Endodermal cell (in vitro differentiated cells): ENCODE measurements at regions not wholly inside any gene's neighbourhood (a gene's known extent, or its start where the extent isn't known, plus 50 kb on each side); places are given as distances from the start of the nearest gene placed in this dataset.
"Not testable (repeated sequence)": the region's sequence is repeated elsewhere in the genome, so short reads cannot be mapped to it uniquely, and the experiment has no call there.

Experiments used
- DNase-seq: peaks from one replicate; pipeline ENCODE4 v3.0.0-alpha.2; 2017
- H3K27ac ChIP-seq: 2 replicates; pipeline ENCODE4 v1.5.1; 2013; ENCODE audit warnings: mild to moderate bottlenecking, low read depth, low read length, moderate library complexity
- H3K27me3 ChIP-seq: 2 replicates; pipeline ENCODE4 v1.6.1; 2013; ENCODE audit warnings: mild to moderate bottlenecking, low read length, moderate library complexity; ENCODE audit not compliant: insufficient read depth, control insufficient read depth, poor library complexity, severe bottlenecking
- H3K36me3 ChIP-seq: 2 replicates; pipeline ENCODE4 v1.7.0; 2013; ENCODE audit warnings: mild to moderate bottlenecking, low read length, moderate library complexity; ENCODE audit not compliant: control insufficient read depth, insufficient read depth
- H3K4me1 ChIP-seq: one replicate; pipeline ENCODE4 v1.7.0; 2013; ENCODE audit warnings: low read length; ENCODE audit not compliant: control insufficient read depth, insufficient read depth
- H3K4me3 ChIP-seq: 2 replicates; pipeline ENCODE4 v1.5.1; 2013; ENCODE audit warnings: mild to moderate bottlenecking, low read length, moderate library complexity
- H3K9ac ChIP-seq: 2 replicates; pipeline ENCODE4 v1.6.1; 2013; ENCODE audit warnings: mild to moderate bottlenecking, low read length, moderate library complexity; ENCODE audit not compliant: poor library complexity, severe bottlenecking; ENCODE audit errors: extremely low read depth
- H3K9me3 ChIP-seq: 2 replicates; pipeline ENCODE4 v1.6.1; 2013; ENCODE audit warnings: mild to moderate bottlenecking, low read length, moderate library complexity; ENCODE audit not compliant: control insufficient read depth
- H3K27ac Mint-ChIP-seq: 2 replicates; pipeline ENCODE4 v1.8.0; 2020; ENCODE audit warnings: mixed read lengths
- H3K27me3 Mint-ChIP-seq: 2 replicates; pipeline ENCODE4 v1.8.0; 2021; ENCODE audit warnings: mild to moderate bottlenecking, mixed read lengths; ENCODE audit not compliant: insufficient read depth
- H3K36me3 Mint-ChIP-seq: 2 replicates; pipeline ENCODE4 v1.8.0; 2020; ENCODE audit warnings: low read depth, mixed read lengths
- H3K4me1 Mint-ChIP-seq: 2 replicates; pipeline ENCODE4 v1.8.0; 2020; ENCODE audit warnings: mixed read lengths
- H3K4me3 Mint-ChIP-seq: 2 replicates; pipeline ENCODE4 v1.8.0; 2020; ENCODE audit warnings: mild to moderate bottlenecking, moderate library complexity, mixed read lengths
- H3K9me3 Mint-ChIP-seq: 2 replicates; pipeline ENCODE4 v1.8.0; 2020; ENCODE audit warnings: mild to moderate bottlenecking, mixed read lengths
- CTCF ChIP-seq: fragments of 200-600 bp; sonication (generic); conservative IDR thresholded peaks from 2 replicates; pipeline ENCODE4 v1.5.0; 2021; ENCODE audit warnings: antibody characterized with exemption, mild to moderate bottlenecking
- WGBS, 2 experiments: methylation state at CpG; one replicate each; pipeline versions ENCODE4 v1.1.5 to v1.1.7; 2013; ENCODE audit warnings: missing lambda C conversion rate in 2 of 2, mixed read lengths in 1 of 2; ENCODE audit not compliant: insufficient coverage in 1 of 2, insufficient read length in 1 of 2; 5-methylcytosine and 5-hydroxymethylcytosine counted together

- not testable (repeated sequence) for H3K27ac Mint-ChIP-seq, H3K4me3 Mint-ChIP-seq, H3K36me3 Mint-ChIP-seq, H3K4me3 ChIP-seq, H3K36me3 ChIP-seq, H3K27me3 Mint-ChIP-seq, H3K27ac ChIP-seq, H3K9ac ChIP-seq, DNase-seq, H3K4me1 ChIP-seq, H3K9me3 ChIP-seq, H3K27me3 ChIP-seq, H3K4me1 Mint-ChIP-seq
- WGBS, 2 experiments: 89 to 90% methylated on average over 3 to 8 of the region's 8 CpGs
- H3K9me3 Mint-ChIP-seq: peaks cover 28% of the 10 kb centered on the region
These were observed 726.0 kb upstream of the MANEA start for GRCh38 chr6:94851329-94851728.

GRCh38 chr6:94845742-94846141 lies 731.6 kb upstream of the MANEA start:
- Histone ChIP-seq H3K27me3 (no peaks in the 10 kb centered on the region), H3K4me3 (no peak overlapping the region), H3K9me3 (no peaks in the 10 kb centered on the region), H3K36me3 (no peaks in the 10 kb centered on the region), H3K4me1 (no peaks in the 10 kb centered on the region), H3K9ac (no peak overlapping the region), H3K27ac (no peak overlapping the region)
- Mint-ChIP-seq H3K27ac (no peak overlapping the region), H3K27me3 (no peaks in the 10 kb centered on the region), H3K4me1 (no peaks in the 10 kb centered on the region), H3K9me3 (peaks cover 1% of the 10 kb centered on the region), H3K4me3 (no peak overlapping the region), H3K36me3 (no peaks in the 10 kb centered on the region)
- no peak for DNase-seq
- 69% methylated on average over 1 of the region's 1 CpG; no CpG with 5 or more reads in 1 of the 2 experiments for WGBS, 2 experiments
- TF ChIP-seq CTCF: no peak

GRCh38 chr6:94835264-94835663 lies 742.1 kb upstream of the MANEA start:
- H3K4me1 Mint-ChIP-seq: no peaks in the 10 kb centered on the region
- no peaks in the 10 kb centered on the region for H3K4me1 ChIP-seq
- no peaks in the 10 kb centered on the region for H3K27me3 ChIP-seq
- no peaks in the 10 kb centered on the region for H3K9me3 ChIP-seq
- no peak overlapping the region for H3K4me3 Mint-ChIP-seq
- H3K9ac ChIP-seq: no peak overlapping the region
- no peaks in the 10 kb centered on the region for H3K36me3 Mint-ChIP-seq
- DNase-seq: no peak
- H3K4me3 ChIP-seq: no peak overlapping the region
- no peak overlapping the region for H3K27ac Mint-ChIP-seq
- TF ChIP-seq CTCF: no peak
- H3K36me3 ChIP-seq: no peaks in the 10 kb centered on the region
- H3K27me3 Mint-ChIP-seq: no peaks in the 10 kb centered on the region
- no peaks in the 10 kb centered on the region for H3K9me3 Mint-ChIP-seq
- no peak overlapping the region for H3K27ac ChIP-seq

GRCh38 chr6:94813806-94814205 lies 763.5 kb upstream of the MANEA start:
- Mint-ChIP-seq H3K9me3 (no peaks in the 10 kb centered on the region), H3K36me3 (no peaks in the 10 kb centered on the region), H3K27me3 (no peaks in the 10 kb centered on the region), H3K27ac (no peak overlapping the region), H3K4me1 (no peaks in the 10 kb centered on the region), H3K4me3 (no peak overlapping the region)
- no peak overlapping the region for H3K9ac ChIP-seq
- H3K9me3 ChIP-seq: no peaks in the 10 kb centered on the region
- DNase-seq: no peak
- H3K36me3 ChIP-seq: no peaks in the 10 kb centered on the region
- H3K27me3 ChIP-seq: no peaks in the 10 kb centered on the region
- H3K27ac ChIP-seq: no peak overlapping the region
- peak; percentile 64 for TF ChIP-seq CTCF
- no peak overlapping the region for H3K4me3 ChIP-seq
- H3K4me1 ChIP-seq: no peaks in the 10 kb centered on the region
